GM10266 (cell line): ENCODE measurements at regions not wholly inside any gene's neighbourhood (a gene's known extent, or its start where the extent isn't known, plus 50 kb on each side); places are given as distances from the start of the nearest gene placed in this dataset.

Source experiments
- DNase-seq: peaks from one replicate; pipeline ENCODE4 v3.0.0; 2012; ENCODE audit errors: extremely low spot score
- TF ChIP-seq, protein P1 (sequence below): IDR thresholded peaks from 2 replicates; pipeline ENCODE4 v1.5.1; 2012; ENCODE audit warnings: mild to moderate bottlenecking, low read depth; ENCODE audit not compliant: control insufficient read depth, insufficient read depth; ENCODE audit errors: missing control alignments

DNA sequence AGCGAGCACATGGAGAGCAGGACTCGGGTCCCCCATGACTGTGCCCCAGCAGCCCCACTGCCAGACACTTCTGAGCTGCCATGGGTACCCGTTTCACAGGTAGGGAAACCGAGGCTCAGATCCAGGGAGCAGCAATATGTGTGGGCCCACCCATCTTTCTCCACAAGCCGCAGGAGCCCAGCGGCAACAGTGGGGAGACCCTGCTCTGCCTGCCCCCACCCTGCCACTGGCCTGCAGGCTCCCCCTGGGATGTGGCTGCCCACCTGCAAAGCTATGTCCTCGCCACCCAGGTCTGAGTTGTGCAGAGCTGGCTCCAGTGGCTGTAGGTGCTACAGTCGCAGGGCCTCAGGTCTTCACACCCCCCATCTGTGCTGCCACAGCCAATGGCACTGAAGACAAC, 50.6 kb upstream of the C1QTNF9B start:
- TF ChIP-seq, protein P1, sequence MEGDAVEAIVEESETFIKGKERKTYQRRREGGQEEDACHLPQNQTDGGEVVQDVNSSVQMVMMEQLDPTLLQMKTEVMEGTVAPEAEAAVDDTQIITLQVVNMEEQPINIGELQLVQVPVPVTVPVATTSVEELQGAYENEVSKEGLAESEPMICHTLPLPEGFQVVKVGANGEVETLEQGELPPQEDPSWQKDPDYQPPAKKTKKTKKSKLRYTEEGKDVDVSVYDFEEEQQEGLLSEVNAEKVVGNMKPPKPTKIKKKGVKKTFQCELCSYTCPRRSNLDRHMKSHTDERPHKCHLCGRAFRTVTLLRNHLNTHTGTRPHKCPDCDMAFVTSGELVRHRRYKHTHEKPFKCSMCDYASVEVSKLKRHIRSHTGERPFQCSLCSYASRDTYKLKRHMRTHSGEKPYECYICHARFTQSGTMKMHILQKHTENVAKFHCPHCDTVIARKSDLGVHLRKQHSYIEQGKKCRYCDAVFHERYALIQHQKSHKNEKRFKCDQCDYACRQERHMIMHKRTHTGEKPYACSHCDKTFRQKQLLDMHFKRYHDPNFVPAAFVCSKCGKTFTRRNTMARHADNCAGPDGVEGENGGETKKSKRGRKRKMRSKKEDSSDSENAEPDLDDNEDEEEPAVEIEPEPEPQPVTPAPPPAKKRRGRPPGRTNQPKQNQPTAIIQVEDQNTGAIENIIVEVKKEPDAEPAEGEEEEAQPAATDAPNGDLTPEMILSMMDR = no peak
- no peak for DNase-seq

DNA sequence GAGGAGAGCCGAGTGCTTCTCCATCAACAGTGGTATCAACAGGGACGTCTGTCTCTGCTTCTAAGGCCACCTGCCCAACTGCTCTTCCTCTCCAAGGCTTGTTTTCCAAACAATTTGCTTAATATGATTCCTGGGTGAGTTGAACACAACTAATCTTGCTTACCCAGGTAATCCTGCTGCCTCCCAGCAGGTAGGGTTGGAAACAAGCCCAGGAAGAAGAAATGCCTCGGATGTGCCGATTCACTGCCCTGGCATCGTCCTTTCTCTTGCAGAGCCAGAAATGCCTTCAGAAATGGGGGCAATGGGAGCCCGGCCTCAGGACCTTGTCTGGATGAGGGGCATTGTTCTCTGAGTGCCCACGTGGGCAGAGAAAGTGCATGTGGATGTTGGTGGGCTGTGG, 51.9 kb upstream of the C1QTNF9B start:
- TF ChIP-seq, protein P1 = no peak

DNA sequence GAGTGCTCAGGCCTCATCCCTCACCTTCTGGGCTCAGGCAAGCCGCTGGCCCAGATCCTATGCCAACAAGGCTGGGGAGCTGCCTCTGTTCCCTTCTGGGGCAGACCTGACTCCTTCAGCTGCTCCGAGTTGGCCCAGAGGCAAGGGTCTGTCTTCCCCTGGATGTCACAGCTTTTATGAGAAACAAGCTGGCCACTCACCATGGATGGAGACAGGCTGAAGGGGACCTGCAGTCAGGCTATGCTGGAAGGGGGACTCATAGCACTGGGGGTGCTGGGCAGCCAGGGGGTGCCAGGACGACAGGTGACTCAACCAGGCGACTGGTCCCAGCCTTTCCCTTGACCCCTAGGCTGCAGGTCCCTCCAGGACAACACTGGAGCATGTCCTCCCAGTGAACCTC, 52.4 kb upstream of the C1QTNF9B start:
- DNase-seq = no peak
- TF ChIP-seq, protein P1 = no peak

More for the DNA sequence above, 51.9 kb upstream of the C1QTNF9B start:
- no peak for DNase-seq

GRCh38 chr13:23950736-23951510, 53.6 kb upstream of the C1QTNF9B start:
- no peak for DNase-seq
- TF ChIP-seq, protein P1 = peak; percentile 12

GRCh38 chr13:23952796-23953195, 55.5 kb upstream of the C1QTNF9B start:
- TF ChIP-seq, protein P1 = no peak
- no peak for DNase-seq

GRCh38 chr13:23953860-23954512, 56.7 kb upstream of the C1QTNF9B start:
- TF ChIP-seq, protein P1 = no peak
- DNase-seq = no peak

DNA sequence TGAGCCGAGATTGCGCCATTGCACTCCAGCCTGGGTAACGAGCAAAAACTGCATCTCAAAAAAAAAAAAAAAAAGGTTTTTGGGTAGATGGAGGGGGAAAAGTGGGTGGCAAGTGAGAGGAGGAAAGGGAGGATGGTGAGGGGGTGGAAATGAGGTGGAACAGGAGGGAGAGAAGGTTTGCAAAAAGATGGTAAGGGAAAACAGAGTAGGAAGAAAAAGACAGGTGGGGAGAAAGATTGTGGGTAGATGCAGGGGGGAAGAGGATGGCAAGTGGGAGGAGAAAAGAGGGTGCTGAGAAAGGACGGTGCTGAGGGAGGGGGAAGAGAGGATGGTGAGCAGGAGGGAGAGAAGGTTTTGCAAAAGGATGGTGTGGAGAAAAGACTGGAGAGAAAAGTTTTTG, 57.8 kb upstream of the C1QTNF9B start:
- TF ChIP-seq, protein P1 = no peak
- DNase-seq = no peak
